GM18951 (cell line): ENCODE measurements at regions not wholly inside any gene's neighbourhood (a gene's known extent, or its start where the extent isn't known, plus 50 kb on each side); places are given as distances from the start of the nearest gene placed in this dataset.
"Not testable (repeated sequence)": the region's sequence is repeated elsewhere in the genome, so short reads cannot be mapped to it uniquely, and the experiment has no call there.

ENCODE experiments used
- POLR2A ChIP-seq: IDR thresholded peaks from 4 replicates; pipeline ENCODE4 v1.6.1; 2011; ENCODE audit warnings: mild to moderate bottlenecking; ENCODE audit not compliant: insufficient read length, insufficient read depth; ENCODE audit errors: extremely low read depth
- in situ Hi-C: fragments of 300-500 bp; cut with MboI; formaldehyde crosslinking; loops from one replicate; pipeline ENCODE4 v1.12.0; 2022; ENCODE audit warnings: low sequenced_read_pairs, mixed read lengths, inconsistent platforms; ENCODE audit not compliant: unreplicated experiment

DNA sequence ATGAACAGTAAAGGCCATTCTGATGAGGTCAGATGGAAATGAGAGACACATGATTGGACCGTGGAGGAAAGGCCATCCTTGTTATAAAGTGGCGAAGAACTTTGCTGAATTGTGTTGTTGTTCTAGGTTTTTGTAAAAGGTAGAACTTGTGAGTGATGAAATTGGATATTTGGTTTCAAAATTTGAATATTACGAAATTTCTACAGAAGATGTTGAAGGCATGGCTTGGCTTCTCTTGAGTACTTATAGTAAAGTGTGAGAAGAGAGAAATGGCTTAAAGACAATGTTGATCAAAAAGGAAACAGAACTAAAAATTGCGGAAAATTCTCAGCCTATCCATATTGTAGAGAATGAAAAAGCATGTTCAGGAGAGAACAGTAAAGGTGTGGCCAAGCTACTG lies 166.6 kb upstream of the S1PR3 start:
- in situ Hi-C loops, result loop anchor here (5.0 kb wide), 1 partner anchor 42 kb away; no protein-coding TSS in a partner anchor
- no peak for TF ChIP-seq POLR2A

DNA sequence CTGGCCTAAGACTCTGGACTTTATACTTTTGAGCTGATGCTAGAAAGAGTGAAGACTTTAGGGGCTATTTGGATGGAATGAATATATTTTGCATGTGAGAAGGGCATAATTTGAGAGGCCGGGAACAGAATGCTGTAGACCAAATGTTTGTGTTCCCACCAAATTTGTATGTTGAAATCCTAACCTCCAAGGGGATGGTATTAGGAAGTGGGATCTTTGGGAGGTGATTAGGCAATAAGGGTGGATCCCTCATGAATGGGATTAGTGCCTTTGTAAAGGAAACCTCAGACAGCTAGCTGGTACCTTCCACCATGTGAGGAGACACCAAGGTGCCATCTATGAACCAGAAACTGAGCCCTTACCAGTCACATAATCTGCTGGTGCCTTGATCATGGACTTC lies 165.1 kb upstream of the S1PR3 start:
- in situ Hi-C loops, result loop anchor here (5.0 kb wide), 1 partner anchor 44 kb away; no protein-coding TSS in a partner anchor
- no peak for TF ChIP-seq POLR2A

DNA sequence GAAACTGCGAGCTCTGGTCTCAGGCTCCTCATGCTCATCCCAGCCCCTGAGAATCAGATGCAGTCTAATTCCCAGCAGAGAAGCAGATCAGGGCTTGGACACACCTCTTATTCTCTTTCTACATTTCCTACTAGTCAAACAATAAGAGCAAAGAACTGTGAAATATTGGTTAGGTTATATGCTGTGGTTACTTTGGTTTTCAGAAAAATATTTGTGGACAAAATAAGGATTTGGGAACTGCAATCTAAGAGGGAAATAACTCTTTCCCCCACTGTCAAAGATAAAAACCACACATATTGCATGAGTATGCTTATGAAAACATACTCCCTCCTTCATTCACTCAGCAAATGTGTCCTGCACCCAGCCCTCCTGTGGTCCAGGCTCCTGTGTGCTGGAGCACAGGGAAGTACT lies 164.5 kb upstream of the S1PR3 start:
- in situ Hi-C loops, result loop anchor here (5.0 kb wide), 1 partner anchor 44 kb away; no protein-coding TSS in a partner anchor
- TF ChIP-seq POLR2A, result no peak

DNA sequence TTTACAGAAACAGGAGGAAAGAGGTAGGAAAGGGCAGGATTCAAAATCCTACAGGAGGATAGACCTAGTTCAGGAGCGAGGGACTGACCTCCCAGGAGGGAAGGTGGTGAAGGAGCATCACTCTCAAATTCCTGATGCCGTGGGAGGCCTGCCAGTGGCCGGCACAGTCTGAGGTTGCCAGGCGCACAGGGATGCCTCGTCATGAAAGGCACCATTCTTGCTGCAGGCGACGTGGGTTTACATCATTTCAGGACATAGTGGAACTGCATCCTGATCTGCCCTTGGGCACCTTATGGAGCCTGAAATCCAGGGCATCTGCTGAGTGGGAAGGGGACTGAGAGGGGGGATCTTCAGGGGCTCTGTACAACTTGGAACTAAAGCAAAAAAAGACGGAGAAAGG lies 163.2 kb upstream of the S1PR3 start:
- TF ChIP-seq POLR2A, result no peak
- in situ Hi-C loops, result loop anchor here (5.0 kb wide), 1 partner anchor 46 kb away; no protein-coding TSS in a partner anchor

DNA sequence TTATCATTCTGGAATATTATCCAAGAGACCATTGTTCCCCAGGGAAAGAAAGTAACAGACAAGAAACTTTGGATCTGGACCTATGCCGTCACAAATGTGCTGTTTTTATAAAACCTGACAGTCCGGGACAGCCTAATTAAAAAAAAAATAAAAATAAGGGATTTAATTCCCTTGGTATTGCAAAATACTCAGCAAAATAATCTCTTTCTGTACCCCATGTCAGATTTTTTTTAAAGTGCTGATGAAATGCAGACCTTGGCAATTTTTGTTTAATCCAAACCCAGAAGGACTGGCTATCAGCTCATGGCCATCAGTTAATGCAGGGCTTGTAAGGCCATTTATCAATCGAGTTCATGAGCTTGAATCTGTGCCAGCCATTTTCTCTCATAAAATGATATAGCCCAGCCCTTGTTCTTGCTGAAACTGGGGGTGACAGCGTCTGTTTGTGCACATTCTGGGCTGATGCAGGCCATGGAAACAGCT lies 162.7 kb upstream of the S1PR3 start:
- in situ Hi-C loops, result loop anchor here (5.0 kb wide), 1 partner anchor 46 kb away; no protein-coding TSS in a partner anchor
- TF ChIP-seq POLR2A, result no peak

DNA sequence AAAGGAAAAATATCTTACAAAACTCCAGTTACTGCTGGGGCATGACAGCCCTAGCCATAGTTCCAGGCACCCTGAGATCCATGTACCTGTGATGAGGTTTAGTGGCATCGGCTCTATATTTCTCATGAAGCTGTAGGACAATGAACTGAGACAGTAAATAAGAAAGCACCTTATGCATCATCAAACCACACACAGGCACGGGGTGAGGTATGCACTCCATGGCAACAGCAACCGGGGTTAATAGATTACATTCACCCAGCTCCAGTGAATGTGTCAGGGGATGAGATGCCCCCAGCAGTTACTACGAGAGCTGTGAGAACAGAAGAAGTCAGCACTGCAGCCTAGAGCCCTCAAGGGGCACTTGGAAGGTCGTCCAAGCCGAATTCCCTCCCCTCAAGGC lies 162.0 kb upstream of the S1PR3 start:
- in situ Hi-C loops, result loop anchor here (5.0 kb wide), 1 partner anchor 47 kb away; no protein-coding TSS in a partner anchor
- no peak for TF ChIP-seq POLR2A

DNA sequence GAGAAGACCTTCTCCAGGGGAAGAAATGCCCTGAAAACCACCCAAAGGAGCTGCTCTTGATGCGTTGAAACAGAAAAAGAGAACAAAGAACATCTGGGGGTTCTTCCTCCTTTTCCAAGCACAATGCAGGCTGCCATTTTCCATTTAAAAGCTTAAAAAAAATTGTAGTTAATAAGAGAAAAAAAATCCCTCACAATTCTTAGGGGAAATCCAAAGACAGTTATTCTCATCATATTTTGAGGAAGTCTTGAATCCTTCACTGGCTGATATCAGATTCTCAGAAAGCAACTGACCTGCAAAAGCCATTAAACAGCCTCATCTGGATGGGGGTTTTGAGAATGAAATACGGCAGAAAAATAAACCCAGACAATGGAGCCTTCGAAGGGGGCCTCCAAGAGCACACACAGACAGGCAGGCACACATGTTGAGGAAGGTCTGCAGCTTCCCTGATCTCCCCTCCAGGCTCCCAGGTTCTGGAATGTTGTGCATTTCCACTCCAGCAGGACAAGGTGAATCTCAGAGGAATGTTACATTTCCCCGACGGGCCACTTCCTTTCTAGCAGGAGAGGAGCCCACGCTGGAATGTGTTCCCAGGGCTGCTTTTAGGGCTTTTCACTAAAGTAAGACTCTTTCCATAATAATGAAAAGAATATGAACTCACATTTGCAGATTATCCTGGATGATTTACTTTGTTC lies 159.4 kb upstream of the S1PR3 start:
- in situ Hi-C loops, result no loop called here

DNA sequence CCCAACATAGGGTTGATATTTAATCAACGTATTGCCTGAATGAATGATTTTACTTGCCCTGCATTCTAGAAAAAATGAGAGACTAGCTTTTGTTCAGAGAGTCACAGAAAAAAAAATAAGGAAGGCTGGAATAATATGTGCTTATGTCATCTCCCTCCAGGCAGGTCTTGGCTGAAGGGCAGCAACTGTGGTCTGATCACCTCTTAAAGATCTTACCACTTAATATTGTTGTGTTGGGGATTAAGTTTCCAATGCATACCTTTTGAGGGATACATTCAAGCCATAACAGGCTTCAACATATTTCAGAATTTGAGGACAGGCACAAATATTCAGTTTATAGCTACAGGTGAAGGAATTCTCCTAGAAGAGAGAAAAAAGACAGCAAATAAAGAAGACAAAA lies 157.3 kb upstream of the S1PR3 start:
- in situ Hi-C loops, result no loop called here

More for the DNA sequence above, 159.4 kb upstream of the S1PR3 start:
- no peak for TF ChIP-seq POLR2A

DNA sequence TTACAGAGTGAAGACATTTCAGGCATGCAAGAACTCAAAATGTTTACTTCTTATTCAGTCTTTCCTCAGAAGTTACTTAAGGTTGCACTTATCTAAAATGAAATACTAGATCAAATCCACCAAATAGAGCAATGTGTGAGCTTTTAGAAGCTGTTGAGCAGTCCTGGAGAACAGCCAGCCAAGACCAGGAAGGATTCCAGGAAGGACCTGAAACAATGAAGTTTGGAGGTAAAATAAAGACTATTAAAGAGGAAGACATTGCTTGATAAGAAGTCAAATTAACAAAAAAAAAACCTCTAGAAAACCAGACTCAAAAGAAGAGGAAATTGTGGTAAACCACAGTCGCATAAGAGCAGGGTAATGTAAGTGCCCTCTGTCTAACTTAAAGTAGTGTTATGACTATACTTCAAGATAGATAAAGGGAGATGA lies 156.2 kb upstream of the S1PR3 start:
- in situ Hi-C loops, result no loop called here
- TF ChIP-seq POLR2A, result no peak

More for the DNA sequence above, 157.3 kb upstream of the S1PR3 start:
- no peak for TF ChIP-seq POLR2A

DNA sequence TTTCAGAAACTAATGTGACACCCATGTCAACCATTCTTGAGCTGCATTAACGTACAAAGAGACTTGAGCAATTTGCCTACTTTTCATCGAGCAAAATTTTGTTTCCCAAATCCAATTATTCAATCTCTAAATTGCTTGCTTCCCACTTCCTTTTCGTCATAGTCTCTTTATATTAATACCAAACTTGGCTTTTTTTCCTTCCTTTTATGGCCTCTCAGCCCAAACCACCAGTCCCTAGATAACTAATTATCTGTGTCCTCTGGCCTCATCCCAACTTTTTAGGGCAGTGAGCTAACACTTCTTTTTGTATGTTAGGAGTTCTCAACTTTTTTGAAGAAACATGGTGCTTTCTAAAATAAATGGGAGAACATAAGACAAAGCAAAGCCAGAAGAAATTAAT lies 155.5 kb upstream of the S1PR3 start:
- in situ Hi-C loops, result no loop called here
- no peak for TF ChIP-seq POLR2A

DNA sequence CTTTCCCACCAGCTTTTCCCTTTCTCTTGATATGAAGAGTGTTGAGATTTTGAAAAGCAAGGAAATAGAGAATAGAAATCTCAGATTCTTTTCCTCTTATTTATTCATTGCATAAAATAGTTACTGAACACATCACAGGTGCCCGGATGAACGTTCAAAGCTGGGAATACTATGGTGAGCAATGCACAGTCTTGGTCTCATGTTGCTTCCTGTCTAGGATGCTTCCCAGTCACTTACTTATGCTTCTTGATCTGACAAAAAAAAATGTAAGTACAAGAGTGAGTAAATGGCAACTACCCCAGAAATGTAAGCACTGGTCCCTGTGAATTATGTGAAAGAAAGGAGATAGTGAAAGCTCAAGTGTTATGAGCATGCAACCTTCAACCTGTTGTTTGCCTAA lies 153.5 kb upstream of the S1PR3 start:
- TF ChIP-seq POLR2A, result no peak
- in situ Hi-C loops, result no loop called here

DNA sequence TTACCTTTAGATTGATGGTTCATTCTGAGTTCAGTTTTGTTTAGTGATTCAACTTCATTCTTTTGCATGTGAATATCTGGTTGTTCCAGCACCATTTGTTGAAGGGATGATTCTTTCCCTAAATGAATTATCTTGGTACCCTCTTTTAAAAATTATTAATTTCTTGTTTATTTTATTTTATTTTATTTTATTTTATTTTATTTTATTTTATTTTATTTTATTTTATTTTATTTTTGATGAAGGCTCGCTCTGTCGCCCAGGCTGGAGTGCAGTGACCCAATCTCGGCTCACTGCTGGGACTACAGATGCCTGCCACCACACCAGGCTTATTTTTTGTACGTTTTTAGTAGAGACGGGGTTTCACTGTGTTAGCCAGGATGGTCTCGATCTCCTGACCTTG lies 141.4 kb upstream of the S1PR3 start:
- in situ Hi-C loops, result not testable (repeated sequence)

DNA sequence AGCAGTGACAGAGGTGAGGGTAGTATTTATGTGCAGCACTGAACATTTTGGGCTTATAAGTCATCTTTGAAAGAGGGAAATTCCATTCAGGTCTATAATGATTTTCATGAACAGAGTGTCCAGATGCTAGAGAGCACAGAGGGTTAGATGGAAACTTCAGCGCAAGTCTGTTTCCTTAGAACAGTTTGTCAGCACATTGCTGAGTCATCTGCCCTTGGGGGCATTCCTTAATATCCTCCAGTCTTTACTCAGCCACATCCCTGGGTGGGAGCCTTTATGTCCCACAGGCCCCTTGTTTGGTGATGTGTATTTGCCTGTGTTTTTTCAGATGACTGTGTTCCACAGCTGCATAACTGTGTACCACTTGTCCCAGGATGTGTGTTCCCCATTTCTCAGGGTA lies 138.5 kb upstream of the S1PR3 start:
- in situ Hi-C loops, result no loop called here
- no peak for TF ChIP-seq POLR2A

DNA sequence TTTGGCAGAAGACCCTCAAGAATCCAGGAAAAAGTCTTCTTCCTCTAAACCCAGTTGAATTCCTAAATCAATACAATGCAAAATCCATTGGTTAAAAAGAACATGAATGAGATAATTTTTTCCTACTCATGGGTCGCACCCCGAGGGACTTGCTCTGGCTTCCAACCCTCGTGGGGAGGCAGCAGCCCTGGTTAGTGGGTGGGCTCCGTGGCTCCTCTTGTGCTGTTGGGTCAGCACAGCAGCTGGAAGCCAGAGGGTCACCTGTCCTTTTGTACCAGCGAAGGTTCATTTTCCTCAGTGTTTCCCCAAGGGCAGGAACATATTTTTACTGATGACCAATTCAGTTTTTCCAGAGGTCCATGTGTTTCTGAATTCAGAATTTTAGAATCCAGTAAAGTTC lies 120.6 kb upstream of the S1PR3 start:
- in situ Hi-C loops, result no loop called here
- no peak for TF ChIP-seq POLR2A
